Lower leg skin (tissue), 4 donors: ENCODE measurements at regions not wholly inside any gene's neighbourhood (a gene's known extent, or its start where the extent isn't known, plus 50 kb on each side); places are given as distances from the start of the nearest gene placed in this dataset.

Source experiments
- DNase-seq, 2 donors: peaks; one replicate each; pipeline ENCODE4 v3.0.0-alpha.2; 2019; ENCODE audit warnings: low spot score in 2 of 2
- H3K4me3 ChIP-seq: fragments of 200-600 bp; sonication (generic); 2 replicates; pipeline ENCODE4 v1.5.1; 2017; ENCODE audit warnings: mild to moderate bottlenecking, low read depth; ENCODE audit not compliant: poor library complexity, severe bottlenecking
- CTCF ChIP-seq, 3 donors: fragments of 450-650 bp; IDR thresholded peaks; one replicate each; pipeline ENCODE4 v1.5.1; 2016; ENCODE audit warnings: antibody characterized with exemption in 3 of 3, mild to moderate bottlenecking in 3 of 3, moderate library complexity in 2 of 3
- POLR2A ChIP-seq, 2 donors: fragments of 450-650 bp; IDR thresholded peaks; one replicate each; pipeline ENCODE4 v1.6.1; 2016 to 2017; ENCODE audit warnings: antibody characterized with exemption in 2 of 2, mild to moderate bottlenecking in 1 of 2, moderate library complexity in 1 of 2
- WGBS, 2 donors: methylation state at CpG; one replicate each; pipeline ENCODE4 v1.1.5; 2018; 5-methylcytosine and 5-hydroxymethylcytosine counted together
- intact Hi-C: fragments of 100-400 bp; cut with DNase I; formaldehyde crosslinking; loops from one replicate; pipeline ENCODE4 v1.15.0; 2023; ENCODE audit warnings: low total_unique reads

GRCh38 chr20:40943591-40943990 lies 85.0 kb upstream of the TOP1 start:
- no peak overlapping the region for H3K4me3 ChIP-seq
- TF ChIP-seq CTCF (IDR thresholded peaks at IDR 0.05) (no peak), POLR2A (IDR thresholded peaks at IDR 0.05) (no peak)
- DNase-seq = no peak
- WGBS, 2 donors = 77 to 83% methylated on average over 2 of the region's 2 CpGs
- intact Hi-C loops = no loop called here

- 81 to 86% methylated on average over 5 of the region's 5 CpGs for WGBS, 2 donors
- intact Hi-C loops = no loop called here
- no peak for TF ChIP-seq POLR2A (IDR thresholded peaks at IDR 0.05)
- no peak for TF ChIP-seq CTCF (IDR thresholded peaks at IDR 0.05)
- H3K4me3 ChIP-seq = no peak overlapping the region
- no peak for DNase-seq
Measured at GRCh38 chr20:40945189-40945588, 83.4 kb upstream of the TOP1 start.

GRCh38 chr20:40945754-40946450 lies 82.7 kb upstream of the TOP1 start:
- no peak overlapping the region for H3K4me3 ChIP-seq
- intact Hi-C loops = no loop called here
- DNase-seq = peak in 1 of 2 donors; percentile 34
- TF ChIP-seq CTCF (IDR thresholded peaks at IDR 0.05) = no peak
- TF ChIP-seq POLR2A (IDR thresholded peaks at IDR 0.05) = no peak
- WGBS, 2 donors = 51 to 52% methylated on average over 12 of the region's 12 CpGs

- intact Hi-C loops = no loop called here
Measured at GRCh38 chr20:40946451-40946850, 82.2 kb upstream of the TOP1 start.

GRCh38 chr20:40948465-40949267 lies 80.0 kb upstream of the TOP1 start:
- no peak for TF ChIP-seq POLR2A (IDR thresholded peaks at IDR 0.05)
- H3K4me3 ChIP-seq = no peak overlapping the region
- DNase-seq = no peak
- intact Hi-C loops = no loop called here
- WGBS, 2 donors = 56 to 69% methylated on average over 8 of the region's 8 CpGs

More at GRCh38 chr20:40946451-40946850, 82.2 kb upstream of the TOP1 start:
- 82 to 85% methylated on average over 11 of the region's 11 CpGs for WGBS, 2 donors
- TF ChIP-seq CTCF (IDR thresholded peaks at IDR 0.05) = no peak
- no peak for TF ChIP-seq POLR2A (IDR thresholded peaks at IDR 0.05)
- no peak for DNase-seq
- H3K4me3 ChIP-seq = no peak overlapping the region

- DNase-seq = no peak
- H3K4me3 ChIP-seq = no peak overlapping the region
- intact Hi-C loops = no loop called here
- TF ChIP-seq CTCF (IDR thresholded peaks at IDR 0.05) (no peak), POLR2A (IDR thresholded peaks at IDR 0.05) (no peak)
- 75 to 91% methylated on average over 2 of the region's 2 CpGs for WGBS, 2 donors
Measured at GRCh38 chr20:40949346-40949745, 79.3 kb upstream of the TOP1 start.
